T-helper 17 cell (primary cell): ENCODE measurements at regions not wholly inside any gene's neighbourhood (a gene's known extent, or its start where the extent isn't known, plus 50 kb on each side); places are given as distances from the start of the nearest gene placed in this dataset.

ENCODE experiments used
- ATAC-seq: fragments of 150-1000 bp; cut with Tn5 transposase; 2 replicates; pipeline ENCODE4 v1.10.0; 2021; ENCODE audit warnings: mild to moderate bottlenecking, moderate library complexity
- DNase-seq, 3 donors: peaks; one replicate each; pipeline versions ENCODE4 v3.0.0 to v3.0.0-alpha.2; 2020 to 2021
- H3K9me3 ChIP-seq: one replicate; pipeline ENCODE4 v1.7.0; 2013; ENCODE audit warnings: low read length, mild to moderate bottlenecking; ENCODE audit not compliant: control insufficient read depth, poor library complexity, severe bottlenecking
- H3K27ac Mint-ChIP-seq: one replicate; pipeline ENCODE4 v1.8.0; 2022; ENCODE audit warnings: mild to moderate bottlenecking, moderate library complexity, mixed read lengths
- H3K27me3 Mint-ChIP-seq: one replicate; pipeline ENCODE4 v1.8.0; 2022; ENCODE audit warnings: mixed read lengths
- H3K36me3 Mint-ChIP-seq: one replicate; pipeline ENCODE4 v1.8.0; 2022; ENCODE audit warnings: low read depth, mixed read lengths
- H3K4me1 Mint-ChIP-seq: one replicate; pipeline ENCODE4 v1.8.0; 2022; ENCODE audit warnings: mild to moderate bottlenecking, mixed read lengths
- H3K4me3 Mint-ChIP-seq: one replicate; pipeline ENCODE4 v1.8.0; 2022; ENCODE audit warnings: mild to moderate bottlenecking, moderate library complexity, mixed read lengths

DNA sequence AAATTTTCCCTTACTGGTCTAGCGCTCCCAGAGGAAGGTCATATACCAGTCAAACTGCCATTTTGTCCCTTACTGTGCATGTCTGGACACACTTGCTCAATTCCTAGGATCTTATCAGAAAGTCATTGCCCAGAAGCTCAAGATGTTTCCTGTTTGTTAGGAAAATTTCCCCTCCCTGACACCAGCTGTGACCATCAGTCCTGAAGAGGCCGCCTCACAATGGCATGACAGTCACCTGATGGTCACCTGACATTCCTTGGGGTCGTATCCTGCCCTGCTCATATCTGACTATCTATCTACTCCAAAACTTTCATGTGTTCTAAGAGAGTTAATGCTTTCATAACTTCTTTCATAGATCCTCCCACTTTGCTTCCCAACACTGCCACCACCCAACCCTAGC is 219.9 kb downstream of the OTOR start:
- no peaks in the 10 kb centered on the region for H3K36me3 Mint-ChIP-seq

DNA sequence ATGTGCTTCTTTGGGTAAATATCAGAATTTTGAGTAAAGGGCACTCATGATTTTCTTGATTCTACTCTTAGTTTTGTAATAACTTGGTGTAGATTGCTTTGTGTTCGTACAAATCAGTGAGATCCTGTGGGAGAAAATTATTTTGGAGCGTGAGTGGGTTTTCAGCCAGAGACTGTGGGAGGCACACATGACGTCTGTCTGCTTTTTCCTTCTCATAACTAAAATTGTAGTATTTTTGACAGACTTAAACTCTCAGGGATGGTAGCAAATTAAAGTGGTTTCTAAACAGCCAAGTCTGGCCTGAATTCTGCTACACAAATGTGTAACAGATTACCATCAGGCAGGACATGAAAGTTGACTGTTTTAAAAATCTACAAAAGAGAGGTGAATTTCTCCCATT is 222.6 kb downstream of the OTOR start:
- ATAC-seq (no peak), DNase-seq (no peak)
- Mint-ChIP-seq H3K4me1 (no peaks in the 10 kb centered on the region), H3K27me3 (no peaks in the 10 kb centered on the region), H3K4me3 (no peak overlapping the region), H3K27ac (no peak overlapping the region), H3K36me3 (no peaks in the 10 kb centered on the region)
- H3K9me3 ChIP-seq: no peaks in the 10 kb centered on the region

More for the DNA sequence above, 219.9 kb downstream of the OTOR start:
- ATAC-seq (no peak), DNase-seq (no peak)
- no peaks in the 10 kb centered on the region for H3K9me3 ChIP-seq
- no peaks in the 10 kb centered on the region for H3K4me1 Mint-ChIP-seq
- H3K27me3 Mint-ChIP-seq: no peaks in the 10 kb centered on the region
- H3K4me3 Mint-ChIP-seq: no peak overlapping the region
- H3K27ac Mint-ChIP-seq: no peak overlapping the region

GRCh38 chr20:16974080-16974854 is 226.1 kb downstream of the OTOR start:
- Mint-ChIP-seq H3K4me3 (no peak overlapping the region), H3K4me1 (no peaks in the 10 kb centered on the region), H3K27ac (no peak overlapping the region), H3K27me3 (no peaks in the 10 kb centered on the region), H3K36me3 (no peaks in the 10 kb centered on the region)
- no peak for ATAC-seq
- DNase-seq: no peak
- no peaks in the 10 kb centered on the region for H3K9me3 ChIP-seq

DNA sequence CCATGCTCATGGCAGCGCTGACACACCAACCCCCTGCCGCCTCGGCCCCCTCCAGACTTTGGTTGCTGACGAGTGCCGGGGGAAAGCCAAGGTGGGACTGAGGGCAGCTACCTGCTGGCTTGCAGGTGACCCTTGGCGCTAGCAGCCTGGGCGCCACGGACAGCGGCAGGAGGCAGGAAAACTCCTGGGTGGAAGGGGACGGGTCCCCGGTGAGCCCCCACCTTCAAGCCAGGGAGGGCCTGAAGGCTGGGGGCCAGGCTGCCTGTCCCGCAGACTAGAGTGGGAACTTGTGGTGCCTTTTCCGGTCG is 226.7 kb downstream of the OTOR start:
- H3K4me3 Mint-ChIP-seq: no peak overlapping the region
- no peak overlapping the region for H3K27ac Mint-ChIP-seq
- no peaks in the 10 kb centered on the region for H3K36me3 Mint-ChIP-seq
- H3K4me1 Mint-ChIP-seq: no peaks in the 10 kb centered on the region
- DNase-seq (no peak), ATAC-seq (no peak)
- H3K9me3 ChIP-seq: no peaks in the 10 kb centered on the region
- no peaks in the 10 kb centered on the region for H3K27me3 Mint-ChIP-seq

DNA sequence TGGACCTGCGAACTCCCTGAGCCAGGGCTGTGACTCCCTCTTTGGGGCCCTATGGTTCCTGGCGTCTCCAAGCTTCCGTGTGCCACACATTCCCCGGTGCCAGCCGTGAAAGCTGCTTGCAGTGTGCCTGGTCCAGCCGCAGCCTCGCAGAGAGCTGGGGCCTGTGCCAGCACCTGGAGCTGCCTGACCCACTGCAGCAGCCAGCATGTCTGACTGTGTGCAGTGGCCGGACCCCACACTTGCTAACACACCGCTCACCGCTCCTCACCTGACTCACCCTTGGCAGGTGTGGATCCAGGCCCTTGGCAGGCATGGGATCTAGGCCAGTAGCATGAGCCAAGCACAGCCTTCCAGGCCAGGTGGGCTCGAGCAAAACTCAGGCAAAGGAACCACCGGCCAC is 227.5 kb downstream of the OTOR start:
- H3K27me3 Mint-ChIP-seq: no peaks in the 10 kb centered on the region
- H3K27ac Mint-ChIP-seq: no peak overlapping the region
- no peaks in the 10 kb centered on the region for H3K36me3 Mint-ChIP-seq
- H3K9me3 ChIP-seq: no peaks in the 10 kb centered on the region
- ATAC-seq (no peak), DNase-seq (no peak)
- H3K4me1 Mint-ChIP-seq: no peaks in the 10 kb centered on the region
- H3K4me3 Mint-ChIP-seq: no peak overlapping the region

DNA sequence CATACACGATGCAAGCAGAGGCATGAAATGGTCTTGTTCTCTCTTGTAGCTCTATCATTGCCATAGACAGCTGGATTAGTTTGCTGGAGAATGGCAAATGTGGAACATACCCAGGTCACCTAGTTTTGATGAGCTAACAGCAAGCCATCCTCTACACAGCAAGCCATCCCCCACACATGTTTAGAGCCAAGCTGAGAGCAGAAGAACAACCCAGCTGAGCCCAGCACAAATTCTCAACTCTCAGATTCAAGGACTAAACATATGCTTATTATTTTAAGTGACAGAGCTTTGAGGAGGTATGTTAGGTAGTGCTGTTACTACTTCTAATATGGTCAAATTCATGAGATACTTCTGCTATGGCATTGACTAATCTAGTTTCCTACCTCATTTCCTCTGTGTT is 230.3 kb downstream of the OTOR start:
- DNase-seq (no peak), ATAC-seq (no peak)
- H3K36me3 Mint-ChIP-seq: no peaks in the 10 kb centered on the region
- no peak overlapping the region for H3K27ac Mint-ChIP-seq
- no peaks in the 10 kb centered on the region for H3K27me3 Mint-ChIP-seq
- no peaks in the 10 kb centered on the region for H3K4me1 Mint-ChIP-seq
- no peaks in the 10 kb centered on the region for H3K9me3 ChIP-seq
- no peak overlapping the region for H3K4me3 Mint-ChIP-seq

DNA sequence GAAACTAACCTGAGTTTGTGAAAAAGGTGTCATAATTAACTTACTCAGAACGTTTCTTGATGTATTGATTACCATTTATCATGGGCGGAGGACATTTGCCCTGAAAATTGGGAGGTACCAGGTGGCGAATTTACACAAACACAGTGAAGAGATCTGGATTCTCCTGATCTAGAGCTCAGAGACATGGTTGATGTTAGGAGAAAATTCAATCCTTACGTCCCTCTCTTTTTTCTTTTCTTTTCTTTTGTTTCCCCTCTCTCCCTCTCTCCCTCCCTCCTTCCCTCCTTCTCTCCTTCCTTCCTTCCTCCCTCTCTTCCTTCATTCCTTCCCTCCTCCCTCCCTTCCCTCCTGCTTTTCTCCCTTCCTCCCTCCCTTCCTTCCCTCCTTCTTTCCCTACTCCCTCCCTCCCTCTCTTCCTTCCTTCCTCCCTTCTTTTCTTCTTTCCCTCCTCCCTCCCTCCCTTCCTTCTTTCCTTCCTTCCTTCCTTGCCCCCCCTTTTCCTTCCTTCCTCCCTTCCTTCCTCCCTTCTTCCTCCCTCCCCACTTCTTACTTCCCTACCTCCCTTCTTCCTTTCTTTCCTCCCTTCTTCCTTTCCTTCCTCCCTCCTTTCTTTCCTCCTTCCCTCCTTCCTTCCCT is 234.1 kb downstream of the OTOR start:
- no peaks in the 10 kb centered on the region for H3K4me1 Mint-ChIP-seq
- H3K27ac Mint-ChIP-seq: no peak overlapping the region
- no peak for DNase-seq
- no peak overlapping the region for H3K4me3 Mint-ChIP-seq
- H3K36me3 Mint-ChIP-seq: no peaks in the 10 kb centered on the region
- no peaks in the 10 kb centered on the region for H3K27me3 Mint-ChIP-seq
- H3K9me3 ChIP-seq: no peaks in the 10 kb centered on the region
- no peak for ATAC-seq

GRCh38 chr20:16984481-16984880 is 236.3 kb downstream of the OTOR start:
- no peaks in the 10 kb centered on the region for H3K36me3 Mint-ChIP-seq
- ATAC-seq: no peak
- no peaks in the 10 kb centered on the region for H3K4me1 Mint-ChIP-seq
- no peaks in the 10 kb centered on the region for H3K9me3 ChIP-seq
- H3K27me3 Mint-ChIP-seq: no peaks in the 10 kb centered on the region
- no peak for DNase-seq
- H3K27ac Mint-ChIP-seq: no peak overlapping the region
- H3K4me3 Mint-ChIP-seq: no peak overlapping the region

DNA sequence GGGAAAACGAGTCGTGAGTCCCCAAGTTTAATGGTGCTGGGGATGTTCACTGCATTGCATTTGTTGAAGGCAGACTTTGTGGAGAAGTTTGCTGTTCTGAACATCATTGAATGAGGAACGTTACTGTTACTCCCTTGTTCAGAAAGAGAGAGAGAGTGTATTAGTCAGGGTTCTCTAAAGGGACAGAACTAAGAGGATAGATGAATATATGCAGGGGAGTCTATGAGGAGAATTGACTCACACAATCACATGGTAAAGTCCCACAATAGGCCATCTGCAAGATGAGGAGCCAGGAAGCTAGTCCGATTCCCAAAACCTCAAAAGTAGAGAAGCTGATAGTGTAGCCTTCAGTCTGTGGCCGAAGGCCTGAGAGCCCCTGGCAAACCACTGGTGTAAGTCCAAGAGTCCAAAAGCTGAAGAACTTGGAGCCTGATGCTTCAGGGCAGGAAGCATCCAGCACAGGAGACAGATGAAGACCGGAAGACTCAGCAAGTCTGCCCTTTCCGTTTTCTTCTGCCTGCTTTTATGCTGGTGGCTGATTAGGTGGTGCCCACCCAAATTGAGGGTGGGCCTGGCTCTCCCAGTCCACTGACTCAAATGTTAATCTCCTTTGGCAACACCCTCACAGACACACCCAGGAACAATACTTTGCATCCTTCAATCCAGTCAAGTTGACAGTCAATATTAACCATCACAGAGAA is 223.5 kb upstream of the PCSK2 start:
- DNase-seq: no peak
- Mint-ChIP-seq H3K27ac (no peak overlapping the region), H3K27me3 (no peaks in the 10 kb centered on the region), H3K4me1 (no peaks in the 10 kb centered on the region), H3K36me3 (no peaks in the 10 kb centered on the region), H3K4me3 (no peak overlapping the region)
- ATAC-seq: no peak
- H3K9me3 ChIP-seq: peaks cover 2% of the 10 kb centered on the region

DNA sequence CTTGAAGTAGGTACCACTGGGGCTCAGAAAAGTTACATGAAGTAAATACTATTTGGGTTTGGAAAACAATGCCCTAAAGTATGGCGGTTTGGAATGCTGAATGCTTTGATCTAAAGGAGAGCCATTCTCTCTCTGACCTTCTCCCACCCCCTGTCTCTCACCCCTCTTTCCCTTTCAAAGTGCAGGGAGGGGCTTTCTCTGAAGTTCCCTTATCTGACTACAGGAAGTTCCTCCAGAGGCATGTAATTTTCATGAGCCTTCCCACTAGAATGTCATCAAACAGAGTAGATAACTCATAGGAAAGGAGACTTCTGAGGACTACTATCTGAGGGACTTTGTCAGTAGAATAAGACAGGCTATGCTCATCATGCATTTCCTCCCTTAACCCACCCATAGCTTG is 216.7 kb upstream of the PCSK2 start:
- ATAC-seq (no peak), DNase-seq (no peak)
- Mint-ChIP-seq H3K4me1 (no peaks in the 10 kb centered on the region), H3K27me3 (no peaks in the 10 kb centered on the region), H3K4me3 (no peak overlapping the region), H3K27ac (no peak overlapping the region), H3K36me3 (no peaks in the 10 kb centered on the region)
- H3K9me3 ChIP-seq: no peaks in the 10 kb centered on the region

GRCh38 chr20:17012546-17013226 is 214.2 kb upstream of the PCSK2 start:
- no peaks in the 10 kb centered on the region for H3K27me3 Mint-ChIP-seq
- H3K4me1 Mint-ChIP-seq: no peaks in the 10 kb centered on the region
- ATAC-seq (no peak), DNase-seq (no peak)
- no peak overlapping the region for H3K4me3 Mint-ChIP-seq
- no peak overlapping the region for H3K27ac Mint-ChIP-seq
- H3K36me3 Mint-ChIP-seq: no peaks in the 10 kb centered on the region
- no peaks in the 10 kb centered on the region for H3K9me3 ChIP-seq

- Mint-ChIP-seq H3K4me1 (no peaks in the 10 kb centered on the region), H3K27me3 (no peaks in the 10 kb centered on the region), H3K4me3 (no peak overlapping the region), H3K36me3 (no peaks in the 10 kb centered on the region), H3K27ac (no peak overlapping the region)
- ATAC-seq (no peak), DNase-seq (no peak)
- no peaks in the 10 kb centered on the region for H3K9me3 ChIP-seq
Measured at GRCh38 chr20:17014217-17014616, 212.6 kb upstream of the PCSK2 start.

GRCh38 chr20:17014756-17015366 is 212.0 kb upstream of the PCSK2 start:
- H3K36me3 Mint-ChIP-seq: no peaks in the 10 kb centered on the region
- no peak overlapping the region for H3K4me3 Mint-ChIP-seq
- DNase-seq: no peak
- no peak for ATAC-seq
- H3K4me1 Mint-ChIP-seq: no peaks in the 10 kb centered on the region
- no peaks in the 10 kb centered on the region for H3K9me3 ChIP-seq
- H3K27ac Mint-ChIP-seq: no peak overlapping the region
- no peaks in the 10 kb centered on the region for H3K27me3 Mint-ChIP-seq
